Neural progenitor cell (in vitro differentiated cells): ENCODE measurements at regions not wholly inside any gene's neighbourhood (a gene's known extent, or its start where the extent isn't known, plus 50 kb on each side); places are given as distances from the start of the nearest gene placed in this dataset.
A peak's percentile ranks its signal among the peaks of the same experiment; 100 is the strongest.

Experiments
- DNase-seq: peaks from one replicate; pipeline ENCODE4 v3.0.0-alpha.2; 2016; ENCODE audit warnings: low spot score
- H2AFZ ChIP-seq: fragments of 200-600 bp; sonication (generic); replicated peaks from 2 replicates; pipeline ENCODE4 v1.6.1; 2016; ENCODE audit warnings: antibody characterized with exemption
- H3F3A ChIP-seq: fragments of 200-600 bp; sonication (generic); 2 replicates; pipeline ENCODE4 v1.6.1; 2016; ENCODE audit warnings: antibody characterized with exemption, low read depth
- H3K27ac ChIP-seq: fragments of 200-600 bp; sonication (generic); 2 replicates; pipeline ENCODE4 v1.5.1; 2016; ENCODE audit warnings: mild to moderate bottlenecking
- H3K27me3 ChIP-seq: fragments of 200-600 bp; sonication (generic); 2 replicates; pipeline ENCODE4 v1.6.1; 2016; ENCODE audit warnings: mild to moderate bottlenecking, moderate library complexity
- H3K36me3 ChIP-seq: fragments of 200-600 bp; sonication (generic); 2 replicates; pipeline ENCODE4 v1.5.1; 2016
- H3K4me1 ChIP-seq: fragments of 200-600 bp; sonication (generic); 2 replicates; pipeline ENCODE4 v1.6.1; 2016; ENCODE audit warnings: mixed run types
- H3K4me2 ChIP-seq: fragments of 200-600 bp; sonication (generic); 2 replicates; pipeline ENCODE4 v1.6.1; 2016
- H3K4me3 ChIP-seq: fragments of 200-600 bp; sonication (generic); 2 replicates; pipeline ENCODE4 v1.5.1; 2016
- H3K79me2 ChIP-seq: fragments of 200-600 bp; sonication (generic); 2 replicates; pipeline ENCODE4 v1.6.1; 2016; ENCODE audit warnings: low read depth
- H3K9ac ChIP-seq: fragments of 200-600 bp; sonication (generic); 2 replicates; pipeline ENCODE4 v1.6.1; 2016
- H3K9me3 ChIP-seq: fragments of 200-600 bp; sonication (generic); 2 replicates; pipeline ENCODE4 v1.5.1; 2016; ENCODE audit warnings: low read depth
- H4K20me1 ChIP-seq: fragments of 200-600 bp; sonication (generic); 2 replicates; pipeline ENCODE4 v1.6.1; 2016; ENCODE audit warnings: low read depth
- H3K27ac Mint-ChIP-seq: 3 replicates; pipeline ENCODE4 v1.8.0; 2021; ENCODE audit warnings: mixed read lengths
- H3K27me3 Mint-ChIP-seq: 2 replicates; pipeline ENCODE4 v1.8.0; 2022; ENCODE audit warnings: low read depth, mild to moderate bottlenecking, inconsistent platforms, moderate library complexity, mixed read lengths; ENCODE audit not compliant: insufficient read depth
- H3K36me3 Mint-ChIP-seq: 3 replicates; pipeline ENCODE4 v1.8.0; 2021; ENCODE audit warnings: mixed read lengths
- H3K4me1 Mint-ChIP-seq: 3 replicates; pipeline ENCODE4 v1.8.0; 2021; ENCODE audit warnings: mixed read lengths
- H3K4me3 Mint-ChIP-seq: 3 replicates; pipeline ENCODE4 v1.8.0; 2021; ENCODE audit warnings: mild to moderate bottlenecking, moderate library complexity, mixed read lengths
- H3K9me3 Mint-ChIP-seq: 3 replicates; pipeline ENCODE4 v1.8.0; 2020; ENCODE audit warnings: mixed read lengths
- CTCF ChIP-seq: fragments of 200-600 bp; sonication (generic); IDR thresholded peaks from 2 replicates; pipeline ENCODE4 v1.5.1; 2017; ENCODE audit warnings: antibody characterized with exemption, mild to moderate bottlenecking
- EZH2 ChIP-seq: fragments of 200-600 bp; sonication (generic); IDR thresholded peaks from 2 replicates; pipeline ENCODE4 v1.6.1; 2017; ENCODE audit warnings: antibody characterized with exemption, mild to moderate bottlenecking, moderate library complexity
- EZH2phosphoT487 ChIP-seq: fragments of 200-600 bp; sonication (generic); IDR thresholded peaks from 2 replicates; pipeline ENCODE4 v1.6.1; 2017; ENCODE audit warnings: antibody characterized with exemption

- H3K27me3 Mint-ChIP-seq: no peaks in the 10 kb centered on the region
- H3K4me3 Mint-ChIP-seq: no peak overlapping the region
- Histone ChIP-seq H3K79me2 (no peaks in the 10 kb centered on the region), H3K27me3 (no peaks in the 10 kb centered on the region), H3K9me3 (peaks cover 18% of the 10 kb centered on the region), H3K4me3 (no peak overlapping the region), H3K36me3 (peaks cover 5% of the 10 kb centered on the region), H3K4me2 (no peak overlapping the region), H3K27ac (no peak overlapping the region), H3K4me1 (no peaks in the 10 kb centered on the region), H3F3A (no peaks in the 10 kb centered on the region), H2AFZ (no peak overlapping the region), H3K9ac (no peak overlapping the region), H4K20me1 (no peaks in the 10 kb centered on the region)
- no peaks in the 10 kb centered on the region for H3K4me1 Mint-ChIP-seq
- no peak overlapping the region for H3K27ac Mint-ChIP-seq
- H3K36me3 Mint-ChIP-seq: no peaks in the 10 kb centered on the region
- H3K9me3 Mint-ChIP-seq: peaks cover 30% of the 10 kb centered on the region
- DNase-seq: peak; percentile 23
- no peak for TF ChIP-seq EZH2
- TF ChIP-seq CTCF: no peak
- TF ChIP-seq EZH2phosphoT487: no peak
These were observed 624.9 kb downstream of the ARL4A start for GRCh38 chr7:13312307-13312706.

DNA sequence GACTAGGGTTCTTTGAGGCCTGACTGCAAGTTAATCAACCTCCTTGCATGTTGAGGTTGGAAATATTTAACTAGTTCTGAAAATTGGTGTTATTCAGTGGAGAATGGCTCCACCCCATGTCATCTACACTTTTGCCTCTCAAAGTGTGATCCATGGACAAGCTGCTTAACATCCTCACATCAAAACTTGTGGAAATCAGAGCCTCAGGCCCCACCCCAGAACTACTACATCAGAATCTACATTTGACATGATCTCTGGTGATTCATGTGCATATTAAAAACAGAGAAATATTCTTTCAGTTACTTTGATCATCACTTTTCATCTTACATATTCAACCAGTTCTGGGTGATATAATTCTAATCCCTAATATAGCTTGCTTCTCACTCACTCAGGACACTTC lies 632.9 kb downstream of the ARL4A start:
- no peak overlapping the region for H2AFZ ChIP-seq
- no peaks in the 10 kb centered on the region for H3K9me3 ChIP-seq
- no peaks in the 10 kb centered on the region for H3K79me2 ChIP-seq
- no peaks in the 10 kb centered on the region for H4K20me1 ChIP-seq
- no peaks in the 10 kb centered on the region for H3F3A ChIP-seq
- H3K4me1 ChIP-seq: no peaks in the 10 kb centered on the region
- Mint-ChIP-seq H3K36me3 (no peaks in the 10 kb centered on the region), H3K4me3 (no peak overlapping the region), H3K9me3 (no peaks in the 10 kb centered on the region), H3K27ac (no peak overlapping the region), H3K4me1 (no peaks in the 10 kb centered on the region), H3K27me3 (peaks cover 2% of the 10 kb centered on the region)
- no peaks in the 10 kb centered on the region for H3K27me3 ChIP-seq
- no peaks in the 10 kb centered on the region for H3K36me3 ChIP-seq
- DNase-seq: no peak
- no peak overlapping the region for H3K4me2 ChIP-seq
- H3K4me3 ChIP-seq: no peak overlapping the region
- H3K27ac ChIP-seq: no peak overlapping the region
- TF ChIP-seq CTCF (no peak), EZH2 (no peak), EZH2phosphoT487 (no peak)
- H3K9ac ChIP-seq: no peak overlapping the region

- peaks cover 2% of the 10 kb centered on the region for H3K27me3 Mint-ChIP-seq
- no peaks in the 10 kb centered on the region for H3K4me1 ChIP-seq
- H3K4me2 ChIP-seq: no peak overlapping the region
- no peaks in the 10 kb centered on the region for H3F3A ChIP-seq
- no peaks in the 10 kb centered on the region for H3K36me3 Mint-ChIP-seq
- H3K79me2 ChIP-seq: no peaks in the 10 kb centered on the region
- H3K27ac Mint-ChIP-seq: no peak overlapping the region
- H3K4me3 ChIP-seq: no peak overlapping the region
- H3K27ac ChIP-seq: no peak overlapping the region
- H4K20me1 ChIP-seq: no peaks in the 10 kb centered on the region
- H3K4me1 Mint-ChIP-seq: no peaks in the 10 kb centered on the region
- H3K27me3 ChIP-seq: no peaks in the 10 kb centered on the region
- no peak for DNase-seq
- no peak overlapping the region for H3K9ac ChIP-seq
- no peaks in the 10 kb centered on the region for H3K9me3 ChIP-seq
- no peak overlapping the region for H3K4me3 Mint-ChIP-seq
- peaks cover 6% of the 10 kb centered on the region for H3K36me3 ChIP-seq
- peaks cover 4% of the 10 kb centered on the region for H3K9me3 Mint-ChIP-seq
- H2AFZ ChIP-seq: no peak overlapping the region
- TF ChIP-seq CTCF (no peak), EZH2 (no peak), EZH2phosphoT487 (no peak)
These were observed 633.9 kb downstream of the ARL4A start for GRCh38 chr7:13321316-13321715.

DNA sequence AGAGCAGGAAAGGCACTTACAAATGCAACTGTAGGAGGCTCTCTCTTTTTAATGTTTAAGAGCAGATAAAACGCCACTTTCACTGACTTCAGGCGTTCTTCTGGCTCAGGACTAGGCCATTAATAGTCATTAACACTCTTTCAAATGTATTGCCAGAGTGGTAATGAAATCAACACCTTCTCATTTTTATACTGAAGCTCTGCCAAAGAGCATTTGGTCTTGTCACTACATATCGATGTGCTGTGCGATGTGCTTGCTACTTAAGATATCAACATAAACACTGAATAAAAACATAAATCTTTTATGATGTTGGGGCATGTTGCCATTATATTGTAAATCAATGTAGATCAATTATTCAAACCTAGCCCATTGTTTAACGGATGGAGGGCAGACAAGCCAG lies 634.7 kb downstream of the ARL4A start:
- TF ChIP-seq EZH2phosphoT487: no peak
- TF ChIP-seq CTCF: no peak
- TF ChIP-seq EZH2: no peak
- H3K4me1 Mint-ChIP-seq: no peaks in the 10 kb centered on the region
- H4K20me1 ChIP-seq: no peaks in the 10 kb centered on the region
- peaks cover 2% of the 10 kb centered on the region for H3K27me3 Mint-ChIP-seq
- peaks cover 7% of the 10 kb centered on the region for H3K9me3 Mint-ChIP-seq
- no peak overlapping the region for H3K27ac ChIP-seq
- no peak for DNase-seq
- no peak overlapping the region for H3K27ac Mint-ChIP-seq
- no peaks in the 10 kb centered on the region for H3K9me3 ChIP-seq
- no peak overlapping the region for H3K9ac ChIP-seq
- no peaks in the 10 kb centered on the region for H3K36me3 Mint-ChIP-seq
- H3F3A ChIP-seq: no peaks in the 10 kb centered on the region
- no peaks in the 10 kb centered on the region for H3K27me3 ChIP-seq
- H3K36me3 ChIP-seq: peaks cover 7% of the 10 kb centered on the region
- no peak overlapping the region for H3K4me3 Mint-ChIP-seq
- no peak overlapping the region for H3K4me3 ChIP-seq
- no peak overlapping the region for H2AFZ ChIP-seq
- no peaks in the 10 kb centered on the region for H3K79me2 ChIP-seq
- no peak overlapping the region for H3K4me2 ChIP-seq
- H3K4me1 ChIP-seq: no peaks in the 10 kb centered on the region
